GM23248 (cell line): ENCODE measurements at regions not wholly inside any gene's neighbourhood (a gene's known extent, or its start where the extent isn't known, plus 50 kb on each side); places are given as distances from the start of the nearest gene placed in this dataset.
A peak's percentile ranks its signal among the peaks of the same experiment; 100 is the strongest.

Experiments used
- DNase-seq: peaks from one replicate; pipeline ENCODE4 v3.0.0-alpha.2; 2015
- H2AFZ ChIP-seq: fragments of 200-600 bp; sonication (generic); 2 replicates; pipeline ENCODE4 v1.6.1; 2016; ENCODE audit warnings: antibody characterized with exemption
- H3F3A ChIP-seq: fragments of 200-600 bp; sonication (generic); 2 replicates; pipeline ENCODE4 v1.6.1; 2016; ENCODE audit warnings: mild to moderate bottlenecking, antibody characterized with exemption, mixed run types; ENCODE audit not compliant: insufficient read depth
- H3K27ac ChIP-seq: fragments of 200-600 bp; sonication (generic); 2 replicates; pipeline ENCODE4 v1.5.1; 2016; ENCODE audit warnings: mild to moderate bottlenecking
- H3K27me3 ChIP-seq: fragments of 200-600 bp; sonication (generic); replicated peaks from 2 replicates; pipeline ENCODE4 v1.6.1; 2016; ENCODE audit warnings: mild to moderate bottlenecking; ENCODE audit not compliant: insufficient read depth
- H3K36me3 ChIP-seq: fragments of 200-600 bp; sonication (generic); 2 replicates; pipeline ENCODE4 v1.6.1; 2016; ENCODE audit warnings: low read depth, mild to moderate bottlenecking
- H3K4me1 ChIP-seq: fragments of 200-600 bp; sonication (generic); 2 replicates; pipeline ENCODE4 v1.6.1; 2016; ENCODE audit warnings: mild to moderate bottlenecking; ENCODE audit not compliant: insufficient read depth
- H3K4me2 ChIP-seq: fragments of 200-600 bp; sonication (generic); one replicate; pipeline ENCODE4 v1.6.1; 2016; ENCODE audit warnings: mild to moderate bottlenecking; ENCODE audit not compliant: unreplicated experiment
- H3K4me3 ChIP-seq: fragments of 200-600 bp; sonication (generic); 2 replicates; pipeline ENCODE4 v1.5.1; 2016; ENCODE audit warnings: mild to moderate bottlenecking
- H3K79me2 ChIP-seq: fragments of 200-600 bp; sonication (generic); 2 replicates; pipeline ENCODE4 v1.6.1; 2016; ENCODE audit warnings: mild to moderate bottlenecking; ENCODE audit not compliant: insufficient read depth
- H3K9ac ChIP-seq: fragments of 200-600 bp; sonication (generic); 2 replicates; pipeline ENCODE4 v1.6.1; 2016; ENCODE audit warnings: mild to moderate bottlenecking
- H3K9me2 ChIP-seq: fragments of 200-600 bp; sonication (generic); 2 replicates; pipeline ENCODE4 v1.6.1; 2016; ENCODE audit warnings: mixed run types, mild to moderate bottlenecking, moderate library complexity; ENCODE audit not compliant: insufficient read depth
- H3K9me3 ChIP-seq: fragments of 200-600 bp; sonication (generic); one replicate; pipeline ENCODE4 v1.6.1; 2017; ENCODE audit warnings: low read depth
- H4K20me1 ChIP-seq: fragments of 200-600 bp; sonication (generic); 2 replicates; pipeline ENCODE4 v1.6.0; 2016; ENCODE audit not compliant: insufficient read depth
- EZH2 ChIP-seq: fragments of 200-600 bp; sonication (generic); IDR thresholded peaks from 2 replicates; pipeline ENCODE4 v1.6.1; 2018; ENCODE audit warnings: antibody characterized with exemption, mild to moderate bottlenecking; ENCODE audit not compliant: insufficient read depth, poor library complexity, severe bottlenecking
- EZH2phosphoT487 ChIP-seq: fragments of 200-600 bp; sonication (generic); IDR thresholded peaks from 2 replicates; pipeline ENCODE4 v1.6.1; 2018; ENCODE audit warnings: antibody characterized with exemption, moderate library complexity, mild to moderate bottlenecking, low read depth; ENCODE audit not compliant: insufficient read depth
- WGBS, 2 experiments: methylation state at CpG; one replicate each; pipeline ENCODE4 v1.1.6; 2015 to 2017; ENCODE audit warnings: low lambda C conversion rate in 2 of 2, low coverage in 1 of 2; ENCODE audit errors: missing lambda C conversion rate in 2 of 2; 5-methylcytosine and 5-hydroxymethylcytosine counted together
- in situ Hi-C: fragments of 300-500 bp; cut with MboI; formaldehyde crosslinking; loops from 2 replicates; pipeline ENCODE4 v1.15.0; 2020

GRCh38 chr17:43338886-43339516 lies 59.8 kb upstream of the ARL4D start:
- in situ Hi-C loops, result no loop called here
- WGBS, 2 experiments, result 47 to 49% methylated on average over 11 of the region's 11 CpGs
- no peak overlapping the region for H3K9ac ChIP-seq
- DNase-seq, result peak; percentile 68
- H3K27me3 ChIP-seq, result no peaks in the 10 kb centered on the region
- TF ChIP-seq EZH2, result no peak
- TF ChIP-seq EZH2phosphoT487, result no peak
- no peak overlapping the region for H3K4me2 ChIP-seq
- no peaks in the 10 kb centered on the region for H4K20me1 ChIP-seq
- H3K9me2 ChIP-seq, result no peaks in the 10 kb centered on the region
- no peaks in the 10 kb centered on the region for H3K36me3 ChIP-seq
- H2AFZ ChIP-seq, result no peak overlapping the region
- H3K4me1 ChIP-seq, result peaks cover 18% of the 10 kb centered on the region
- no peak overlapping the region for H3K4me3 ChIP-seq
- H3K27ac ChIP-seq, result no peak overlapping the region
- no peaks in the 10 kb centered on the region for H3K9me3 ChIP-seq
- H3F3A ChIP-seq, result peaks cover 56% of the 10 kb centered on the region
- no peaks in the 10 kb centered on the region for H3K79me2 ChIP-seq

DNA sequence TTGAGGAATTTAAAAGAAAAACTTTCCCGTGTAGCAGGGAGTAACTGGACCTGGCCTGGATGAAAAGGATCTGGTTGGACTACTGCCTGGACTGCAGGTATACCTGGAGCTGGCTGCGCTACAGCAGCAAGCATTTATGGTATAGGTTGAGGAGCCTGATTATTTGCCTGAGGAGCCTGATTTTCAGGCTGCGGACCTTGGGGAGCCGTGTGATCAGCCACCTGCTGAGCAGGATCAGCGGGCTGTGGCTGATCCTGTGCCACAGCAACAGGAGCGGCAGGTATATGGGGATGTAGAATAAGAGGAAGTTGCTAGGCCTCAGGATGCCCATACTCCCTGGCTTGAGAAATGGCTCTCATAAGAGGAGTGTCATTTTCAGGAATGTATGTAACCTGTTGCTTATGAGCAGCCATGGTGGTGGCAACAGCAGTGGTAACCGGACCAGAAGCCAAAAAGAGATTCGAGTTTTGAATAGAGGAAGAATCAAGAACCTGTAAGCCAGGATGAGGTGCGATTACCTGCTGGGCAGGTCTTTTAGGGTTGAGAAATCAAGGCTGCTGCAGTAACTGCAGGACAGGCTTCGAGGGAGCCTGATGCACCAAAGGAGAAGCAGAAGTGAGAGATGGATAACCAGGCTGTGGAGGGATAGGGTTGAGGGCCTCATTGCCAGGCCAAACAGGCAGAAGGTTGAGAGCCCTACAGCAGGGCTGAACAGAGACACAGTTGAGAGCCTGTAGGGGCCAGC lies 60.9 kb upstream of the ARL4D start:
- Histone ChIP-seq H2AFZ (no peak overlapping the region), H3K9me2 (no peaks in the 10 kb centered on the region), H3K36me3 (no peaks in the 10 kb centered on the region), H3K9ac (no peak overlapping the region), H3K27me3 (no peaks in the 10 kb centered on the region), H3F3A (peaks cover 63% of the 10 kb centered on the region), H3K4me3 (no peak overlapping the region), H3K27ac (no peak overlapping the region), H3K4me1 (peaks cover 22% of the 10 kb centered on the region), H3K4me2 (no peak overlapping the region), H3K9me3 (no peaks in the 10 kb centered on the region), H4K20me1 (no peaks in the 10 kb centered on the region), H3K79me2 (no peaks in the 10 kb centered on the region)
- TF ChIP-seq EZH2phosphoT487 (no peak), EZH2 (no peak)
- DNase-seq, result no peak
- in situ Hi-C loops, result no loop called here
- 83 to 84% methylated on average over 10 of the region's 10 CpGs for WGBS, 2 experiments

GRCh38 chr17:43334738-43335402 lies 63.9 kb upstream of the ARL4D start:
- no peak overlapping the region for H3K4me2 ChIP-seq
- H3K27me3 ChIP-seq, result no peaks in the 10 kb centered on the region
- no peak overlapping the region for H2AFZ ChIP-seq
- H3K9me3 ChIP-seq, result no peaks in the 10 kb centered on the region
- H4K20me1 ChIP-seq, result no peaks in the 10 kb centered on the region
- no peaks in the 10 kb centered on the region for H3K79me2 ChIP-seq
- no peak overlapping the region for H3K4me3 ChIP-seq
- peaks cover 5% of the 10 kb centered on the region; the same call in 1 of the 2 replicates for H3K4me1 ChIP-seq
- no peaks in the 10 kb centered on the region for H3K36me3 ChIP-seq
- no peaks in the 10 kb centered on the region for H3K9me2 ChIP-seq
- no peak overlapping the region for H3K27ac ChIP-seq
- H3K9ac ChIP-seq, result no peak overlapping the region
- TF ChIP-seq EZH2phosphoT487, result no peak
- TF ChIP-seq EZH2, result no peak
- no peak for DNase-seq
- in situ Hi-C loops, result no loop called here
- peaks cover 45% of the 10 kb centered on the region for H3F3A ChIP-seq
- WGBS, 2 experiments, result 42 to 45% methylated on average over 7 of the region's 7 CpGs

GRCh38 chr17:43333433-43333943 lies 65.3 kb upstream of the ARL4D start:
- Histone ChIP-seq H3K36me3 (no peaks in the 10 kb centered on the region), H2AFZ (0 out of 2 replicates have a peak overlapping the region, but pooled peaks have one; percentile 38), H3F3A (peaks cover 39% of the 10 kb centered on the region), H4K20me1 (no peaks in the 10 kb centered on the region), H3K4me1 (peaks cover 5% of the 10 kb centered on the region; the same call in 1 of the 2 replicates), H3K9me3 (no peaks in the 10 kb centered on the region), H3K4me3 (no peak overlapping the region), H3K79me2 (no peaks in the 10 kb centered on the region), H3K27ac (no peak overlapping the region), H3K9me2 (no peaks in the 10 kb centered on the region), H3K9ac (no peak overlapping the region), H3K4me2 (peak overlapping the region; percentile 43), H3K27me3 (no peaks in the 10 kb centered on the region)
- TF ChIP-seq EZH2, result no peak
- no peak for TF ChIP-seq EZH2phosphoT487
- DNase-seq, result no peak
- WGBS, 2 experiments, result 68 to 72% methylated on average over 12 of the region's 12 CpGs
- in situ Hi-C loops, result no loop called here
